Liver (tissue), 3 donors: ENCODE measurements at regions not wholly inside any gene's neighbourhood (a gene's known extent, or its start where the extent isn't known, plus 50 kb on each side); places are given as distances from the start of the nearest gene placed in this dataset.

ENCODE experiments used
- ATF3 ChIP-seq: IDR thresholded peaks from 2 replicates; pipeline ENCODE4 v1.6.1; 2016; ENCODE audit warnings: antibody characterized with exemption
- CTCF ChIP-seq: fragments of 150-350 bp; IDR thresholded peaks from 2 replicates; pipeline ENCODE4 v1.5.1; 2017; ENCODE audit warnings: improper control_type of control experiment, low read depth, low read length; ENCODE audit not compliant: missing input control
- FOXA1 ChIP-seq: IDR thresholded peaks from 2 replicates; pipeline ENCODE4 v1.6.1; 2016; ENCODE audit warnings: antibody characterized with exemption
- JUND ChIP-seq, 2 donors: IDR thresholded peaks; 2 replicates each; pipeline ENCODE4 v1.6.1; 2016; ENCODE audit warnings: antibody characterized with exemption in 2 of 2
- MAX ChIP-seq: IDR thresholded peaks from 2 replicates; pipeline ENCODE4 v1.6.1; 2016; ENCODE audit warnings: antibody characterized with exemption
- RAD21 ChIP-seq, 2 donors: IDR thresholded peaks; 2 replicates each; pipeline ENCODE4 v1.6.1; 2016; ENCODE audit warnings: antibody characterized with exemption in 2 of 2, mild to moderate bottlenecking in 2 of 2
- REST ChIP-seq: IDR thresholded peaks from 2 replicates; pipeline ENCODE4 v1.6.1; 2016; ENCODE audit warnings: antibody characterized with exemption, mild to moderate bottlenecking
- SP1 ChIP-seq: IDR thresholded peaks from 2 replicates; pipeline ENCODE4 v1.6.1; 2018; ENCODE audit warnings: antibody characterized with exemption, mild to moderate bottlenecking
- TAF1 ChIP-seq: conservative IDR thresholded peaks from 2 replicates; pipeline ENCODE4 v1.6.1; 2016; ENCODE audit warnings: antibody characterized with exemption, mild to moderate bottlenecking
- YY1 ChIP-seq: IDR thresholded peaks from 2 replicates; pipeline ENCODE4 v1.6.1; 2016; ENCODE audit warnings: antibody characterized with exemption, mild to moderate bottlenecking
- ZBTB33 ChIP-seq: IDR thresholded peaks from 2 replicates; pipeline ENCODE4 v1.6.1; 2016; ENCODE audit warnings: antibody characterized with exemption
- donor health status: healthy.
- donor health status: healthy.

GRCh38 chr11:127202105-127202504, 201.5 kb upstream of the KIRREL3 start:
- TF ChIP-seq TAF1 (no peak), ATF3 (no peak), CTCF (no peak), RAD21 (IDR thresholded peaks at IDR 0.05) (no peak), REST (no peak), ZBTB33 (no peak), SP1 (no peak), JUND (IDR thresholded peaks at IDR 0.05) (no peak), MAX (no peak), FOXA1 (no peak), YY1 (no peak)
